Uterus (tissue), 2 donors: ENCODE measurements at regions not wholly inside any gene's neighbourhood (a gene's known extent, or its start where the extent isn't known, plus 50 kb on each side); places are given as distances from the start of the nearest gene placed in this dataset.

Experiments
- POLR2A ChIP-seq, 2 donors: fragments of 450-650 bp; IDR thresholded peaks; one replicate each; pipeline ENCODE4 v1.6.1; 2016; ENCODE audit warnings: antibody characterized with exemption in 2 of 2, mild to moderate bottlenecking in 1 of 2, moderate library complexity in 1 of 2
- TF ChIP-seq, protein P1 (sequence below), 4 experiments: fragments of 200-600 bp in 2 of 4; fragments of 450-650 bp in 2 of 4; sonication (generic) in 2 of 4; IDR thresholded peaks; one replicate each; pipeline ENCODE4 v1.5.1; 2016 to 2019; ENCODE audit warnings: antibody characterized with exemption in 4 of 4, mild to moderate bottlenecking in 2 of 4, moderate library complexity in 1 of 4

DNA sequence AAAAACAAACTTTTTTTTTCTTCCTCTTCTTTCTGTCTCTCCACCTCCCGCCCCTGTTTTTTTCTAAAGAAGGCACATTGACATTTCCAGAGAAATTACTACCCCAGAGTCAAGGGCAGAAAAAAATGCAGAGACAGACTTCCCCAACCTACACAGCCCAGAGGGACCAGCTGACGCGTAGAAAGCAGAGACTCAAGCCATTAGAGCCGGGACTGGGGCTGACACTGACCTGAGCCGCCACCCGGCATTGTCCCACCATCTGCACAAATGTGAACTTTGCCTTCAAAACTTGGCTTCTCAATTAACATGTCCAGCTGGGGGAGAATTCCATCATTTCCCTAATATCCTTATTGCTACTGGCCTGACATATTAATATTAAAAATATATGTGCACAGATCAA, 385.6 kb downstream of the NR2F2 start:
- TF ChIP-seq, protein P1, sequence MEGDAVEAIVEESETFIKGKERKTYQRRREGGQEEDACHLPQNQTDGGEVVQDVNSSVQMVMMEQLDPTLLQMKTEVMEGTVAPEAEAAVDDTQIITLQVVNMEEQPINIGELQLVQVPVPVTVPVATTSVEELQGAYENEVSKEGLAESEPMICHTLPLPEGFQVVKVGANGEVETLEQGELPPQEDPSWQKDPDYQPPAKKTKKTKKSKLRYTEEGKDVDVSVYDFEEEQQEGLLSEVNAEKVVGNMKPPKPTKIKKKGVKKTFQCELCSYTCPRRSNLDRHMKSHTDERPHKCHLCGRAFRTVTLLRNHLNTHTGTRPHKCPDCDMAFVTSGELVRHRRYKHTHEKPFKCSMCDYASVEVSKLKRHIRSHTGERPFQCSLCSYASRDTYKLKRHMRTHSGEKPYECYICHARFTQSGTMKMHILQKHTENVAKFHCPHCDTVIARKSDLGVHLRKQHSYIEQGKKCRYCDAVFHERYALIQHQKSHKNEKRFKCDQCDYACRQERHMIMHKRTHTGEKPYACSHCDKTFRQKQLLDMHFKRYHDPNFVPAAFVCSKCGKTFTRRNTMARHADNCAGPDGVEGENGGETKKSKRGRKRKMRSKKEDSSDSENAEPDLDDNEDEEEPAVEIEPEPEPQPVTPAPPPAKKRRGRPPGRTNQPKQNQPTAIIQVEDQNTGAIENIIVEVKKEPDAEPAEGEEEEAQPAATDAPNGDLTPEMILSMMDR (IDR thresholded peaks at IDR 0.05), result no peak
- no peak for TF ChIP-seq POLR2A (IDR thresholded peaks at IDR 0.05)
